GM10248 (cell line): ENCODE measurements at regions not wholly inside any gene's neighbourhood (a gene's known extent, or its start where the extent isn't known, plus 50 kb on each side); places are given as distances from the start of the nearest gene placed in this dataset.

Source experiments
- CTCF ChIA-PET: fragments of 300-600 bp; sonication (Branson Sonifier 250); formaldehyde crosslinking; extraction: SDS; loops from one replicate; lab custom pipeline; 2021; ENCODE audit warnings: antibody characterized with exemption; lab: Yijun Ruan, JAX
- POLR2A ChIA-PET: fragments of 350-650 bp; sonication (Branson Sonifier 250); formaldehyde crosslinking; extraction: SDS; loops from one replicate; lab custom pipeline; 2020; ENCODE audit warnings: antibody characterized with exemption; lab: Yijun Ruan, JAX
- DNase-seq: peaks from one replicate; pipeline ENCODE4 v3.0.0; 2012; ENCODE audit errors: extremely low spot score
- TF ChIP-seq, protein P1 (sequence below): IDR thresholded peaks from 2 replicates; pipeline ENCODE4 v1.5.1; 2012; ENCODE audit warnings: mild to moderate bottlenecking, low read depth; ENCODE audit errors: extremely low read depth, missing control alignments, control extremely low read depth

DNA sequence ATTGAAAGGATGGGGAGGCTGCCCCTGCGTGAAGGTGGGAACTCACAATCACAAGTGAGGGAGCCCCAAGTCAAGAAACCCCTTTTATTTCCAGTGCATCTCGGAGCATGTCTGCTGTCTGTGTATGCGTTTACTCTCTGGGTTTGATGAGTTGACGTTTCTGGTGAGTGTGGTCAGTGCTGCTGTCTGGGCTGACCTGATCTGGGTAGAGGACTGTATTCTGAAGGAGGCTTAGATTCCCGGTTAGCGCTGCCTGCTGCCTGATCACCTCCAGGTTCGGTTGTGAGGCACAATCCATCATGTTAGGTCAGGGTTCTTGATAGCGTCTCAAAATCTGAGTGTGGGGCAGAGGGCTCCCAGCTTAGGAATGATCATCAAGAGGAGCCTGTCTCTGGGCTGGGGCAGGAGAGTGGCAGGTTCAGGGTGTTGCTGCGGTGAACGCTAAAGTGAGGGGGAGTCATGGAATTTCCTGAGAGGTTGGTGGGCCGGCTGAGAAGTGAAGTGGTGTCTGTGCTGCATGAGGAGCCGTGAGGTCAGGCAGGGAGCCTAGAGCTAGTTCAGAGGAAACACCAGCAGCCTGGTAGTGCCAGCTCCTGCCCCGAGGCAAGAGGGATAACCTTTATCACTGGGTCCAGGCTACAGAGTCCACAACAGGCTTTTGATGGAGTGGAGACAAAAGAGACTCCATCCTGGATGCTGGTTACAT lies 225.3 kb upstream of the CST7 start:
- DNase-seq = no peak
- ChIA-PET POLR2A (no interaction called here), CTCF (no interaction called here)
- TF ChIP-seq, protein P1, sequence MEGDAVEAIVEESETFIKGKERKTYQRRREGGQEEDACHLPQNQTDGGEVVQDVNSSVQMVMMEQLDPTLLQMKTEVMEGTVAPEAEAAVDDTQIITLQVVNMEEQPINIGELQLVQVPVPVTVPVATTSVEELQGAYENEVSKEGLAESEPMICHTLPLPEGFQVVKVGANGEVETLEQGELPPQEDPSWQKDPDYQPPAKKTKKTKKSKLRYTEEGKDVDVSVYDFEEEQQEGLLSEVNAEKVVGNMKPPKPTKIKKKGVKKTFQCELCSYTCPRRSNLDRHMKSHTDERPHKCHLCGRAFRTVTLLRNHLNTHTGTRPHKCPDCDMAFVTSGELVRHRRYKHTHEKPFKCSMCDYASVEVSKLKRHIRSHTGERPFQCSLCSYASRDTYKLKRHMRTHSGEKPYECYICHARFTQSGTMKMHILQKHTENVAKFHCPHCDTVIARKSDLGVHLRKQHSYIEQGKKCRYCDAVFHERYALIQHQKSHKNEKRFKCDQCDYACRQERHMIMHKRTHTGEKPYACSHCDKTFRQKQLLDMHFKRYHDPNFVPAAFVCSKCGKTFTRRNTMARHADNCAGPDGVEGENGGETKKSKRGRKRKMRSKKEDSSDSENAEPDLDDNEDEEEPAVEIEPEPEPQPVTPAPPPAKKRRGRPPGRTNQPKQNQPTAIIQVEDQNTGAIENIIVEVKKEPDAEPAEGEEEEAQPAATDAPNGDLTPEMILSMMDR = no peak

- ChIA-PET CTCF (interaction anchor here (0.9 to 1.9 kb wide), 2 partner anchors 10 to 17 kb away, joined by 4 to 6 read pairs; no protein-coding TSS in a partner anchor), POLR2A (no interaction called here)
- DNase-seq = no peak
- TF ChIP-seq, protein P1 = no peak
Measured at GRCh38 chr20:24724982-24725533, 224.0 kb upstream of the CST7 start.

DNA sequence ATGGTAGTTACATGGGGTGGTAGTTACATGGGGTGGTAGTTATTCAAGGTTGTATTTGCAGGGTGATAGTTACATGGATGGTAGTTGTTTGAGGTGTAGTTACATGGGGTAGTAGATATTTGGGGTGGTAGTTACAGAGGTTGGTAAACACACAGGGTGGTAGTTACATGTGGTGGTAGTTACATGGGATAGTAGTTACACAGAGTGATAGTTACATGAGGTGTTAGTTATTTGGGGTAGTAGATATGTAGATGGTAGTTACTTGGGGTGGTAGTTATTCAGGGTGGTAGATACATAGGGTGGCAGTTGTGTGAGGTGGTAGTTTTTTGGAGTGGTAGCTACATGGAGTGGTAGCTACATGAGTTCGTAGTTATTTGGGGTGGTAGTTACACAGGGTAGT lies 221.3 kb upstream of the CST7 start:
- no peak for DNase-seq
- POLR2A ChIA-PET = no interaction called here
- TF ChIP-seq, protein P1 = no peak
- CTCF ChIA-PET = interaction anchor here (1.0 kb wide), 1 partner anchor 23 kb away, joined by 3 read pairs; no protein-coding TSS in a partner anchor

- ChIA-PET CTCF (no interaction called here), POLR2A (no interaction called here)
- no peak for DNase-seq
- TF ChIP-seq, protein P1 = no peak
Measured at GRCh38 chr20:24729896-24730605, 219.0 kb upstream of the CST7 start.

GRCh38 chr20:24730750-24731149 lies 218.3 kb upstream of the CST7 start:
- POLR2A ChIA-PET = no interaction called here
- CTCF ChIA-PET = no interaction called here
- TF ChIP-seq, protein P1 = no peak
- no peak for DNase-seq

DNA sequence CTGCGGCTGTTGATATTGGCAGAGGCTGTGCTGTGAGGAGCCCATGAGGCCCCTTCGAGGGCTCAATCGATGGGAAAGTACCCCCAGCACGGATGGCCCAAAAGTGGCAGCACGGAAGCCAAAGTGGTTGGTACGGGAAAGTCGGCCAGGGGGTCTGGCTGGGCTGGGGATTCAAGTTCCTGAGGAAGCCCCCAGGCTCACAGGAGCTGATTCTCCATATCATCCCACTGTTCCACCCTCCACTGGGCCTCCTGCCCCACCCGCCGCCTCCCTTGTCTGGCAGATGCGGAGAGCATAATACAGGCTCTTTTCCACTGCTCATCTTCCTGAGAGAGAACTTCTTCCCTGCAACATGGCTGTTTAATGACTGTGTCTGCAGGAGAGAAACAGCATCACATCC lies 217.8 kb upstream of the CST7 start:
- ChIA-PET POLR2A (no interaction called here), CTCF (no interaction called here)
- TF ChIP-seq, protein P1 = no peak
- no peak for DNase-seq
